GM12878 (cell line): ENCODE measurements at regions not wholly inside any gene's neighbourhood (a gene's known extent, or its start where the extent isn't known, plus 50 kb on each side); places are given as distances from the start of the nearest gene placed in this dataset.

Experiments used
- ATAC-seq: fragments of 200-7000 bp; cut with Tn5 transposase; 3 replicates; pipeline ENCODE4 v1.9.1; 2020; ENCODE audit warnings: mild to moderate bottlenecking, moderate library complexity
- BruUV-seq: library from RNA; stranded (reverse); fragments of 400-500 nt; replicated peaks from 2 replicates; lab custom pipeline; 2021; lab: Mats Ljungman, UMichigan
- CTCF ChIA-PET: fragments of 300-600 bp; sonication (Branson Sonifier 250); formaldehyde crosslinking; extraction: SDS; loops from one replicate; lab custom pipeline; 2021; ENCODE audit warnings: inconsistent platforms; lab: Yijun Ruan, JAX
- POLR2A ChIA-PET: fragments of 350-600 bp; formaldehyde crosslinking; extraction: SDS; loops from one replicate; lab custom pipeline; 2021; ENCODE audit warnings: inconsistent platforms; lab: Charles Lee
- RAD21 ChIA-PET: fragments of 300-600 bp; sonication (Branson Sonifier 250); formaldehyde crosslinking; loops from one replicate; lab custom pipeline; 2023; ENCODE audit warnings: antibody characterized with exemption; ENCODE audit not compliant: unreplicated experiment; lab: Charles Lee
- SMC1A ChIA-PET: fragments of 300-600 bp; sonication (Branson Sonifier 250); formaldehyde crosslinking; loops from one replicate; lab custom pipeline; 2023; ENCODE audit not compliant: unreplicated experiment, uncharacterized antibody; lab: Charles Lee
- DNase-seq: peaks from one replicate; pipeline ENCODE4 v3.0.0-alpha.2; 2011; ENCODE audit warnings: low read depth, low spot score
- FAIRE-seq: peaks from 3 replicates; lab custom pipeline; 2011; peaks lifted over from hg19 to GRCh38; lab: Jason Lieb, UNC
- H2AFZ ChIP-seq: 2 replicates; pipeline ENCODE4 v1.6.0; 2011; ENCODE audit warnings: low read depth, low read length, control low read depth; ENCODE audit not compliant: control insufficient read depth
- H3K27ac ChIP-seq: 2 replicates; pipeline ENCODE4 v1.5.1; 2011; ENCODE audit warnings: control low read depth; ENCODE audit not compliant: control insufficient read depth, insufficient read depth
- H3K27me3 ChIP-seq, 2 experiments: replicated peaks in 1 of 2; 2 replicates each; pipeline versions ENCODE4 v1.6.0 to v1.6.1; 2011; ENCODE audit warnings: low read length in 1 of 2; ENCODE audit not compliant: control insufficient read depth in 2 of 2, insufficient read depth in 2 of 2
- H3K36me3 ChIP-seq, 2 experiments: 2 replicates each; pipeline ENCODE4 v1.5.1; 2011; ENCODE audit warnings: low read length in 1 of 2; ENCODE audit not compliant: control insufficient read depth in 2 of 2, insufficient read depth in 2 of 2
- H3K4me1 ChIP-seq: 2 replicates; pipeline ENCODE4 v1.6.1; 2011; ENCODE audit warnings: mild to moderate bottlenecking, low read length, moderate library complexity, mixed read lengths; ENCODE audit not compliant: control insufficient read depth, insufficient read depth
- H3K4me2 ChIP-seq: 2 replicates; pipeline ENCODE4 v1.6.0; 2011; ENCODE audit warnings: control low read depth; ENCODE audit not compliant: control insufficient read depth, insufficient read depth
- H3K4me3 ChIP-seq: fragments of 200-600 bp; sonication (generic); 2 replicates; pipeline ENCODE4 v1.5.1; 2016
- H3K79me2 ChIP-seq: 2 replicates; pipeline ENCODE4 v1.6.0; 2011; ENCODE audit warnings: low read length; ENCODE audit not compliant: control insufficient read depth, insufficient read depth
- H3K9ac ChIP-seq: 2 replicates; pipeline ENCODE4 v1.8.0; 2011; ENCODE audit warnings: low read length, control low read depth, mixed read lengths; ENCODE audit not compliant: control insufficient read depth, insufficient read depth
- H3K9me3 ChIP-seq: replicated peaks from 3 replicates; pipeline ENCODE4 v1.5.1; 2011; ENCODE audit warnings: mild to moderate bottlenecking, low read length; ENCODE audit not compliant: control insufficient read depth, insufficient read depth
- H4K20me1 ChIP-seq: 2 replicates; pipeline ENCODE4 v1.6.0; 2011; ENCODE audit not compliant: control insufficient read depth, insufficient read depth
- ASH2L ChIP-seq: fragments of 300-600, 200-600 bp; sonication (generic); IDR thresholded peaks from 2 replicates; pipeline ENCODE4 v1.6.1; 2017; ENCODE audit warnings: low read depth, mild to moderate bottlenecking, borderline replicate concordance
- ATF7 ChIP-seq: fragments of 450-650 bp; IDR thresholded peaks from 2 replicates; pipeline ENCODE4 v1.6.1; 2016; ENCODE audit warnings: low read depth, mild to moderate bottlenecking
- GATAD2B ChIP-seq: fragments of 450-650 bp; conservative IDR thresholded peaks from 2 replicates; pipeline ENCODE4 v1.6.1; 2017; ENCODE audit warnings: low read depth, mild to moderate bottlenecking, moderate library complexity
- MEF2A ChIP-seq: IDR thresholded peaks from 2 replicates; pipeline ENCODE4 v1.6.1; 2011; ENCODE audit warnings: low read depth, mild to moderate bottlenecking, low read length, moderate library complexity; ENCODE audit not compliant: insufficient read depth
- PML ChIP-seq: IDR thresholded peaks from 2 replicates; pipeline ENCODE4 v1.6.1; 2012; ENCODE audit warnings: low read length, inconsistent platforms
- POLR2AphosphoS5 ChIP-seq: IDR thresholded peaks from 2 replicates; pipeline ENCODE4 v1.6.1; 2011; ENCODE audit warnings: mild to moderate bottlenecking, low read length, inconsistent platforms
- RAD21 ChIP-seq: IDR thresholded peaks from 2 replicates; pipeline ENCODE4 v1.6.1; 2011; ENCODE audit warnings: mild to moderate bottlenecking, low read depth, low read length, moderate library complexity; ENCODE audit not compliant: insufficient read depth
- SMAD5 ChIP-seq: IDR thresholded peaks from 2 replicates; pipeline ENCODE4 v1.6.1; 2016; ENCODE audit warnings: antibody characterized with exemption, low read depth
- WGBS: methylation state at CpG from one replicate; pipeline ENCODE4 v1.1.6; 2016; ENCODE audit warnings: low lambda C conversion rate; ENCODE audit not compliant: insufficient replicate concordance, insufficient coverage; ENCODE audit errors: missing lambda C conversion rate; 5-methylcytosine and 5-hydroxymethylcytosine counted together
- in situ Hi-C: fragments of 300-500 bp; cut with MboI; formaldehyde crosslinking; loops from 9 replicates; pipeline ENCODE4 v1.14.3; 2018; ENCODE audit warnings: mixed read lengths
- intact Hi-C: fragments of 100-400 bp; cut with micrococcal nuclease; formaldehyde crosslinking; loops from one replicate; pipeline ENCODE4 v1.14.2; 2022; ENCODE audit not compliant: unreplicated experiment
- TF ChIP-seq, protein P1 (sequence below): fragments of 450-650 bp; formaldehyde crosslinking; IDR thresholded peaks from 2 replicates; pipeline ENCODE4 v1.5.0; 2022; ENCODE audit warnings: mild to moderate bottlenecking, missing genetic modification characterization
- TF ChIP-seq, protein P2 (sequence below): fragments of 450-650 bp; IDR thresholded peaks from 2 replicates; pipeline ENCODE4 v1.6.1; 2018; ENCODE audit warnings: borderline replicate concordance, mild to moderate bottlenecking; ENCODE audit not compliant: partially characterized antibody

DNA sequence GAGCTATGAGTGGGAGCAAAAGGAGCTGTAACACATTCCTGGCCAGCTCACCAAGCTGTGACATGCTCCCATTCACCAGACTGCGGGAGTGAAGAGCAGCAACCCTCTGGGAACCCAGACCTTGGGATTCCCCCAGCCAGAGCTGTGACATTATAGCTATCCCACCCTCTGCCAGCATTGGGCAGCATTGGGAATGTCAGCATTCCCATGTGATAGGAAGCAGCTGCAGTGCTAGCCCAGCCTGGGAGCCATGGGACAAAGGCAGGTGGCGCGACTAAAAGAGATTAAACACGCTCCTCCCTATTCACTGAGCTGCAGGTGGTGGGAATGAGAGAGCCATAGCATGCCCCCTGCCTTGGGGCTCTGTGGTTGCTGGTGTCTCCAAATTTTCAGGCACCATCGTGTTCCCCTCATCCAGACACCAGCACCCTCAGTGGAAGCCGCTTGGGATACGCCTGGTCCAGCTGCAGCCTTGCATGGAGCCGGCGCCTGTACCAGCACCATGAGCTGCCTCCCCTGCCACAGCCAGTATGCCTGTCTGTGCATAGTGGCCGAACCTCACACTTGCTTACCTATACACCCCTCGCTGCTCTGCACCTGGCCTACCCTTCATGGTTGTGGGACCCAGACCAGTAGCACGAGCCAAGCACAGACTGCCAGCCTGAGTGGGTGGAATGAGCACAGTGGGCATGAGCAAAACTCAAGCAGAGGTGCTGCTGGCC lies 695.6 kb upstream of the GCFC2 start:
- ChIA-PET POLR2A (no interaction called here), SMC1A (interaction anchor here (0.7 kb wide), 2 partner anchors 9 to 66 kb away, joined by 3 to 4 read pairs; no protein-coding TSS in a partner anchor), RAD21 (no interaction called here)
- no TSS peak for BruUV-seq
- Histone ChIP-seq H3K4me1 (no peaks in the 10 kb centered on the region), H3K9ac (no peak overlapping the region), H3K4me3 (no peak overlapping the region), H3K27ac (no peak overlapping the region)
- no peak for FAIRE-seq
- TF ChIP-seq ATF7 (no peak), GATAD2B (no peak), SMAD5 (no peak), MEF2A (no peak), PML (no peak), POLR2AphosphoS5 (no peak), RAD21 (no peak), ASH2L (no peak)
- TF ChIP-seq, protein P1, sequence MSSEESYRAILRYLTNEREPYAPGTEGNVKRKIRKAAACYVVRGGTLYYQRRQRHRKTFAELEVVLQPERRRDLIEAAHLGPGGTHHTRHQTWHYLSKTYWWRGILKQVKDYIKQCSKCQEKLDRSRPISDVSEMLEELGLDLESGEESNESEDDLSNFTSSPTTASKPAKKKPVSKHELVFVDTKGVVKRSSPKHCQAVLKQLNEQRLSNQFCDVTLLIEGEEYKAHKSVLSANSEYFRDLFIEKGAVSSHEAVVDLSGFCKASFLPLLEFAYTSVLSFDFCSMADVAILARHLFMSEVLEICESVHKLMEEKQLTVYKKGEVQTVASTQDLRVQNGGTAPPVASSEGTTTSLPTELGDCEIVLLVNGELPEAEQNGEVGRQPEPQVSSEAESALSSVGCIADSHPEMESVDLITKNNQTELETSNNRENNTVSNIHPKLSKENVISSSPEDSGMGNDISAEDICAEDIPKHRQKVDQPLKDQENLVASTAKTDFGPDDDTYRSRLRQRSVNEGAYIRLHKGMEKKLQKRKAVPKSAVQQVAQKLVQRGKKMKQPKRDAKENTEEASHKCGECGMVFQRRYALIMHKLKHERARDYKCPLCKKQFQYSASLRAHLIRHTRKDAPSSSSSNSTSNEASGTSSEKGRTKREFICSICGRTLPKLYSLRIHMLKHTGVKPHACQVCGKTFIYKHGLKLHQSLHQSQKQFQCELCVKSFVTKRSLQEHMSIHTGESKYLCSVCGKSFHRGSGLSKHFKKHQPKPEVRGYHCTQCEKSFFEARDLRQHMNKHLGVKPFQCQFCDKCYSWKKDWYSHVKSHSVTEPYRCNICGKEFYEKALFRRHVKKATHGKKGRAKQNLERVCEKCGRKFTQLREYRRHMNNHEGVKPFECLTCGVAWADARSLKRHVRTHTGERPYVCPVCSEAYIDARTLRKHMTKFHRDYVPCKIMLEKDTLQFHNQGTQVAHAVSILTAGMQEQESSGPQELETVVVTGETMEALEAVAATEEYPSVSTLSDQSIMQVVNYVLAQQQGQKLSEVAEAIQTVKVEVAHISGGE (CRISPR knock-in tag) = no peak
- TF ChIP-seq, protein P2, sequence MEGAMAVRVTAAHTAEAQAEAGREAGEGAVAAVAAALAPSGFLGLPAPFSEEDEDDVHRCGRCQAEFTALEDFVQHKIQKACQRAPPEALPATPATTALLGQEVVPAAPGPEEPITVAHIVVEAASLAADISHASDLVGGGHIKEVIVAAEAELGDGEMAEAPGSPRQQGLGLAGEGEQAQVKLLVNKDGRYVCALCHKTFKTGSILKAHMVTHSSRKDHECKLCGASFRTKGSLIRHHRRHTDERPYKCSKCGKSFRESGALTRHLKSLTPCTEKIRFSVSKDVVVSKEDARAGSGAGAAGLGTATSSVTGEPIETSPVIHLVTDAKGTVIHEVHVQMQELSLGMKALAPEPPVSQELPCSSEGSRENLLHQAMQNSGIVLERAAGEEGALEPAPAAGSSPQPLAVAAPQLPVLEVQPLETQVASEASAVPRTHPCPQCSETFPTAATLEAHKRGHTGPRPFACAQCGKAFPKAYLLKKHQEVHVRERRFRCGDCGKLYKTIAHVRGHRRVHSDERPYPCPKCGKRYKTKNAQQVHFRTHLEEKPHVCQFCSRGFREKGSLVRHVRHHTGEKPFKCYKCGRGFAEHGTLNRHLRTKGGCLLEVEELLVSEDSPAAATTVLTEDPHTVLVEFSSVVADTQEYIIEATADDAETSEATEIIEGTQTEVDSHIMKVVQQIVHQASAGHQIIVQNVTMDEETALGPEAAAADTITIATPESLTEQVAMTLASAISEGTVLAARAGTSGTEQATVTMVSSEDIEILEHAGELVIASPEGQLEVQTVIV = no peak
- TF ChIP-seq, all 136 proteins: peak for 0
- CTCF ChIA-PET = interaction anchor here (0.9 to 1.7 kb wide), 2 partner anchors 136 to 209 kb away, joined by 3 read pairs; no protein-coding TSS in a partner anchor
- Histone ChIP-seq H3K27me3 (no peaks in the 10 kb centered on the region), H2AFZ (no peak overlapping the region), H3K4me2 (no peak overlapping the region), H4K20me1 (no peaks in the 10 kb centered on the region), H3K36me3 (no peaks in the 10 kb centered on the region), H3K9me3 (no peaks in the 10 kb centered on the region; the same call in 2 of the 3 replicates), H3K79me2 (no peaks in the 10 kb centered on the region)
- WGBS = 26% methylated on average over 12 of the region's 12 CpGs
- DNase-seq (no peak), ATAC-seq (no peak)
- in situ Hi-C loops = no loop called here
- intact Hi-C loops = no loop called here
